Nephron (organoid): ENCODE measurements at regions not wholly inside any gene's neighbourhood (a gene's known extent, or its start where the extent isn't known, plus 50 kb on each side); places are given as distances from the start of the nearest gene placed in this dataset.
"Not testable (repeated sequence)": the region's sequence is repeated elsewhere in the genome, so short reads cannot be mapped to it uniquely, and the experiment has no call there.

Experiments used
- H3K27ac Mint-ChIP-seq, 3 experiments: 2 replicates each; pipeline ENCODE4 v1.8.0; 2020; ENCODE audit warnings: mixed read lengths in 3 of 3, mild to moderate bottlenecking in 2 of 3, moderate library complexity in 1 of 3
- H3K27me3 Mint-ChIP-seq: 2 replicates; pipeline ENCODE4 v1.8.0; 2021; ENCODE audit warnings: low read depth, mild to moderate bottlenecking, moderate library complexity, mixed read lengths
- H3K36me3 Mint-ChIP-seq: 2 replicates; pipeline ENCODE4 v1.8.0; 2020; ENCODE audit warnings: low read depth, mixed read lengths
- H3K4me1 Mint-ChIP-seq: 2 replicates; pipeline ENCODE4 v1.8.0; 2020; ENCODE audit warnings: mixed read lengths
- H3K4me3 Mint-ChIP-seq, 3 experiments: 2 replicates each; pipeline ENCODE4 v1.8.0; 2020; ENCODE audit warnings: mild to moderate bottlenecking in 3 of 3, mixed read lengths in 3 of 3, moderate library complexity in 2 of 3
- H3K9me3 Mint-ChIP-seq: 2 replicates; pipeline ENCODE4 v1.8.0; 2020; ENCODE audit warnings: mixed read lengths
- CTCF ChIP-seq, 3 experiments: fragments of 200-600 bp; sonication (generic); IDR thresholded peaks; one replicate each; pipeline ENCODE4 v1.5.0; 2021; ENCODE audit warnings: antibody characterized with exemption in 3 of 3; ENCODE audit not compliant: unreplicated experiment in 3 of 3

DNA sequence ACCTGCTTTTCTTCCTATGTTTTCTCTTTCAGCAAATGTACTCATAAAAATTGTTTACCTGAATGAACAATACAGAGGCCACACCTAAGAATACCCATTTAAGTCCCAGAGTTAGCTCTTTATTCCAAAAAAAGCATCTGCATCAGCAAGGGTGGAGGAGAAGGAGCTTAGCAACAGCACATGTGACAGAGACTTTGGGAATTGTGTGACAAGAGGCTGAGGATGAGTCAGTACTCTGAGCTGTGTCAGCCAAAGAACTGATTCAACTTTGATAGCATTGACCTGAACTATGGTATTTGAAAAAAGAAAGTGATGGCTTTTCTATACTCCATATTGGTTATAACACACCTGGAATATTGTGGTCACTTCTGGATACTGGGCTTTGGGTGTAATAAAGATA is 162.7 kb downstream of the ZNF648 start:
- Mint-ChIP-seq H3K27ac (no peak overlapping the region), H3K4me1 (no peaks in the 10 kb centered on the region), H3K4me3 (no peak overlapping the region), H3K36me3 (no peaks in the 10 kb centered on the region), H3K27me3 (no peaks in the 10 kb centered on the region), H3K9me3 (no peaks in the 10 kb centered on the region)
- TF ChIP-seq CTCF (IDR thresholded peaks at IDR 0.05; ENCODE audit: unreplicated experiment in 3 of 3): no peak

- Mint-ChIP-seq H3K27me3 (no peaks in the 10 kb centered on the region), H3K27ac (no peak overlapping the region)
Measured at GRCh38 chr1:181896824-181897223, 164.7 kb downstream of the ZNF648 start.

GRCh38 chr1:181894439-181894859 is 167.1 kb downstream of the ZNF648 start:
- Mint-ChIP-seq H3K27me3 (no peaks in the 10 kb centered on the region), H3K4me3 (no peak overlapping the region), H3K9me3 (peaks cover 6% of the 10 kb centered on the region), H3K27ac (no peak overlapping the region), H3K36me3 (no peaks in the 10 kb centered on the region), H3K4me1 (no peaks in the 10 kb centered on the region)
- TF ChIP-seq CTCF (IDR thresholded peaks at IDR 0.05; ENCODE audit: unreplicated experiment in 3 of 3): no peak

More at GRCh38 chr1:181896824-181897223, 164.7 kb downstream of the ZNF648 start:
- TF ChIP-seq CTCF (IDR thresholded peaks at IDR 0.05; ENCODE audit: unreplicated experiment in 3 of 3): no peak
- peaks cover 4% of the 10 kb centered on the region for H3K9me3 Mint-ChIP-seq
- no peaks in the 10 kb centered on the region for H3K4me1 Mint-ChIP-seq
- no peaks in the 10 kb centered on the region for H3K36me3 Mint-ChIP-seq
- H3K4me3 Mint-ChIP-seq: no peak overlapping the region

GRCh38 chr1:181893937-181894336 is 167.6 kb downstream of the ZNF648 start:
- no peak for TF ChIP-seq CTCF (IDR thresholded peaks at IDR 0.05; ENCODE audit: unreplicated experiment in 3 of 3)
- peaks cover 6% of the 10 kb centered on the region for H3K9me3 Mint-ChIP-seq
- no peak overlapping the region for H3K27ac Mint-ChIP-seq
- no peaks in the 10 kb centered on the region for H3K36me3 Mint-ChIP-seq
- no peaks in the 10 kb centered on the region for H3K4me1 Mint-ChIP-seq
- no peak overlapping the region for H3K4me3 Mint-ChIP-seq
- H3K27me3 Mint-ChIP-seq: no peaks in the 10 kb centered on the region

- not testable (repeated sequence) for H3K27ac Mint-ChIP-seq, H3K9me3 Mint-ChIP-seq, H3K4me3 Mint-ChIP-seq, H3K36me3 Mint-ChIP-seq, H3K27me3 Mint-ChIP-seq, H3K4me1 Mint-ChIP-seq
Measured at GRCh38 chr1:181893150-181893549, 168.4 kb downstream of the ZNF648 start.

DNA sequence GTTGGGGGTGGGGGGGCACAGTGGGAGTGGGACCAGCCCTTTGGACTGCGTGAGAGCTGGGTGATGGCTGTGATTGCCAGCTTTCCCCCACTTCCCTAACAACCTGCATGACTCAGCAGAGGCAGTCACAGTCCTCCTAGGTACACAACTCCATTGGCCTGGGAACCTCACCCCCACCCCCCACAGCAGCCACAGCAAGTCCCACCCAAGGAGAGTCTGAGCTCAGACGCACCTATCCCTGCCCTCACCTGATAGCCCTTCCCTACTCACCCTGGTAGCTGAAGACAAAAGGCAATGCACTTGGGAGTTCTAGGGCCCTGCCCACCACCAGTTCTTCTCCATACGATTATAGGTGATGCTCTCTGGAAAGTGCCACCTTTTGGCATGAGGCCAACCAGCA is 188.9 kb downstream of the ZNF648 start:
- Mint-ChIP-seq H3K36me3 (no peaks in the 10 kb centered on the region), H3K27ac (no peak overlapping the region), H3K27me3 (peaks cover 11% of the 10 kb centered on the region), H3K4me1 (no peaks in the 10 kb centered on the region), H3K4me3 (no peak overlapping the region), H3K9me3 (peaks cover 45% of the 10 kb centered on the region)
- TF ChIP-seq CTCF (IDR thresholded peaks at IDR 0.05; ENCODE audit: unreplicated experiment in 3 of 3): no peak
